GM18526 (cell line): ENCODE measurements at regions not wholly inside any gene's neighbourhood (a gene's known extent, or its start where the extent isn't known, plus 50 kb on each side); places are given as distances from the start of the nearest gene placed in this dataset.

Experiments used
- POLR2A ChIP-seq: IDR thresholded peaks from 3 replicates; pipeline ENCODE4 v1.6.1; 2011; ENCODE audit not compliant: insufficient read length; ENCODE audit errors: extremely low read depth

- no peak for TF ChIP-seq POLR2A
These were observed 630.2 kb upstream of the CADM1 start for GRCh38 chr11:116134450-116134849.

GRCh38 chr11:116132273-116132978, 628.2 kb upstream of the CADM1 start:
- TF ChIP-seq POLR2A: no peak

- no peak for TF ChIP-seq POLR2A
These were observed 625.9 kb upstream of the CADM1 start for GRCh38 chr11:116130122-116130521.

- TF ChIP-seq POLR2A: no peak
These were observed 625.2 kb upstream of the CADM1 start for GRCh38 chr11:116129456-116129855.

- TF ChIP-seq POLR2A: no peak
These were observed 622.3 kb upstream of the CADM1 start for GRCh38 chr11:116126562-116126961.

GRCh38 chr11:116124922-116125714, 620.9 kb upstream of the CADM1 start:
- no peak for TF ChIP-seq POLR2A

- TF ChIP-seq POLR2A: no peak
These were observed 619.5 kb upstream of the CADM1 start for GRCh38 chr11:116123739-116124138.

DNA sequence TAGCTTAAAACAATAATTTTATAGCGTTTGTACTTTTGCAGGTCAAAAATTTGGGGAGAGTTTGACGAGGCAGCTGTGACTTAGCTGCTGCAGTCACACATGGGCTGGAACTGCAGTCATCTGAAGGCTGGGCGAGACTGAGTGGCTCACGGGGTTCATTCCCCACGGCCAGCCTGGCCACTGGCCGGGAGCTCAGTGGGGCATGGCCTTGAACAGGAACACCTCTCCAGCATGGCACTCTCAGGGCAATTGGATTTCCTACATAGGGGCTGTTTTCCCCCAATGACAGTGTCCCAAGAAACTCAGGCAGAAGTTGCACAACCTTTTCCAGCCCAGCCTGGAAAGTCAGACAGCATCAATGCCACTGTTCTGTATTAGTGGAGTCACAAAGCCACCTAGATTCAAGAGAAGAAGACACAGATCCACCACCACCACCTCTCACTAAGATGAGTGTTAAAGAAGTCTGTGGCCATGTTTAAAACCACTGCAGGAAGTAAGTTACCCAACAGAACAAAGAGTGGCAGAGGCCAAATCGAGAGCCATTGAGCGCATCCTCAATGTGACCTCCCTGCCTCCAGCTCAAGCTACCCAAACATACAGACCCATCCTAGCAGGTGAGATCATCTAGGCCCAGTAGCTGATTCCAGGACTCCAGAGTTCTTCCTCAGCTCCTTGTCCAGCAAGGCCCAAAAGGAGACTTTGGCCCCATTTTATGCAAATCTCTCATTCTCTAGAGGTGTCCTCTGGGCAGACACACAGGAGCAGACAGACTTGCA, 618.7 kb upstream of the CADM1 start:
- no peak for TF ChIP-seq POLR2A

DNA sequence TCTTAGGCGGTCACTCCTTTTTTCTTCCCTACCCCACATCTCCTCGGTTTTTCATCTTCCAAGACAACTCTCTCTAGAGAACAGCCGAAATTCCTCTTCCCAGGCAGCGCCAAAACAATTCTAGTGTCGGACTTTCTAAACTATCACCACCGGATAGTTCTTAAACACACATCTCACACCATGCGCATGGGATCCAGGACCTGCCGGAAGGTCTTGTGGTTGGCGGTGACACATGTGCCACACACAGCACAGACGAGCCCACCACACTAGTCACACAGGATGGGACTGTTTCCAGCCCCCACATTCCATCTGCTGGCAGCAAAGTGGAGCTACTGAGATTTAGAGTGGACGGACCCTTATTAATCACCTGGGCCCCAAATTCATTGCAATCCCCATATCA, 614.9 kb upstream of the CADM1 start:
- no peak for TF ChIP-seq POLR2A

- TF ChIP-seq POLR2A: no peak
These were observed 613.9 kb upstream of the CADM1 start for GRCh38 chr11:116118138-116118470.

DNA sequence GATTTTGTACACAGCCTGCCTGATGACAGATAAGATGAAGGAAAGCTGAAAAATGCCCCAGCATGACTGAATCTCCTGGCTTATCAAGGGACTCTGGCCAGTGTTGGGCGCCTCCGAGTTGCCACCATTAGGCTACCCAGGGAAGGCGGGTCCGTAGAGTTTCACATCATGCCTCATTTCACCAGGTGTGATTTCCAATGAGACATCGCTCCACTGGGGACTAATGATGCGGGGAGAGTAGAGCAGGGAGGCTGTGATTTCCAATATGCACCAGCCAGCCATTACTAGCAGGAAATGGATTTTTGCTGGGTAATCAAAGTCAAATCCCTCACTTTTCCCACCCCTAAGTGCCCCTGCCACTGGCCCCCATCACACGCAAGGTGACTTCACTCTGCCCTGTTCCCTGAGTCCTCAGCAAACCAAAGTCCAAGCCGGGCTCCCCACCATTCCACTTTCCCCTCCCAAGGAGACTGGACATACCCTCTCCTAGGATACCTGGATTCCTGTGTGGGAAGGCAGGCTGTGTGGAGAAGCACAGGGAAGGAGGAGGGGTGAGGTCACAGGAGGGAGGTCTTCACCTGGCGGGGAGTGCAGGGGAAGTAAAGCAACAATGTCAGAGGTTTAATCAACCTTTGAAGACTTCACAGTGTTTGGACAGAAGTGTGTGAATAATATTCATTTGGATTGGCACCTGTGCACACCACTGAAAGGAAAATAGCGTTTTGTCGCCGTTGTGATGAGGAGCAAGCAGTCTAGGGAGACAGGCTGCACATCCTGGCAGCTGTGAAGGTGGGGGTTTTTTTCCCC, 613.3 kb upstream of the CADM1 start:
- no peak for TF ChIP-seq POLR2A

- no peak for TF ChIP-seq POLR2A
These were observed 611.6 kb upstream of the CADM1 start for GRCh38 chr11:116115801-116116200.

GRCh38 chr11:116114198-116114651, 610.0 kb upstream of the CADM1 start:
- TF ChIP-seq POLR2A: no peak

DNA sequence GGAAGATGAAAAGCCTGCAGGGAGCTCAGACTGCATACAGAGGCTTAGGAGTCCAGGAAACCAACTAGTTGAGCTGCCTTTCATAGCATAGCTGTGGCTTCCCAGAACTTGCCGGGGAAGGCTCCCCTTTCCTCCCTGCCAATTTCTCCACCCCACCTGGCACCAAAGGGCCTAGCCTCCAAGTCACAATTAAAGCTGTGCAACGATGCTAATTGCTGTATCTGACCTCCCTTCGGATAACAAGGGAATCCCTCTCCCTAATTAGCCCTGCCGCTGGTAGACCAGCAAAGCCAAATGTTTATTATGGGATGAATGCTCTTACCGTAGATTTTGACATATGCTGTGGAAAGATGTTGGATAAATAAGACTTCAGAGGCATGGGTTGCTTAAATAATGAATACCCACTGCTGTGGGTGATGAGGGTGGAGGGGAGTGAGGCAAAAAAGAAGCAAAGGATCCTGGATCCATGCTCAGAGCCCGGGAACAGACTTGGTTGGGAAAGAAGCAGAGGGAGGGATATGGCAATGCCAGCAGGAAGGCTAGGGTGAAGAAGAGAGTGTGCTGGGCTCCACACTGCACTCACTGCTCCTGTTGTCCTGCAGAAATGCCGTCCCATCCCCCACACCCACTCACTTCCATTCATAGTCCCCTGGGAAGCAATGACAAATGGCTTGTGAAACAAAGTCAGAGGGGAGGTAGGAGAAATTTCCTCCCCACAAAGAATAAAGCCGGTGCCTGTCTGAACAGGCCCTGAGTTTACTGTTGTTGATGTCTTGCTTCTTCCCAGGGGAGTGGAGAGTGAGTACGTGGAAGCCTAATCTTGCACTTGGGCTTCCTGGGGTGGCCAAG, 608.1 kb upstream of the CADM1 start:
- no peak for TF ChIP-seq POLR2A
